DND-41 (cell line): ENCODE measurements at regions not wholly inside any gene's neighbourhood (a gene's known extent, or its start where the extent isn't known, plus 50 kb on each side); places are given as distances from the start of the nearest gene placed in this dataset.

Source experiments
- CTCF ChIP-seq: IDR thresholded peaks from 2 replicates; pipeline ENCODE4 v1.5.1; 2012; ENCODE audit warnings: borderline replicate concordance, low read length, moderate library complexity, mild to moderate bottlenecking; ENCODE audit not compliant: poor library complexity, severe bottlenecking; ENCODE audit errors: extremely low read depth
- EZH2 ChIP-seq: IDR thresholded peaks from 3 replicates; pipeline ENCODE4 v1.6.1; 2012; ENCODE audit warnings: borderline replicate concordance, low read depth, mild to moderate bottlenecking, moderate library complexity, low read length, inconsistent platforms; ENCODE audit not compliant: severe bottlenecking

- TF ChIP-seq CTCF: no peak
- no peak for TF ChIP-seq EZH2
Measured at GRCh38 chr1:83101406-83101805, 897.5 kb downstream of the TTLL7 start.
